ENCODE measurements at regions not wholly inside any gene's neighbourhood (a gene's known extent, or its start where the extent isn't known, plus 50 kb on each side); places are given as distances from the start of the nearest gene placed in this dataset. TPM values are rescaled to one million over a fixed set of nuclear protein-coding genes. Genes with fewer than 3 reads are reported as not detected.
"Not testable (repeated sequence)": the region's sequence is repeated elsewhere in the genome, so short reads cannot be mapped to it uniquely, and the experiment has no call there.

DNA sequence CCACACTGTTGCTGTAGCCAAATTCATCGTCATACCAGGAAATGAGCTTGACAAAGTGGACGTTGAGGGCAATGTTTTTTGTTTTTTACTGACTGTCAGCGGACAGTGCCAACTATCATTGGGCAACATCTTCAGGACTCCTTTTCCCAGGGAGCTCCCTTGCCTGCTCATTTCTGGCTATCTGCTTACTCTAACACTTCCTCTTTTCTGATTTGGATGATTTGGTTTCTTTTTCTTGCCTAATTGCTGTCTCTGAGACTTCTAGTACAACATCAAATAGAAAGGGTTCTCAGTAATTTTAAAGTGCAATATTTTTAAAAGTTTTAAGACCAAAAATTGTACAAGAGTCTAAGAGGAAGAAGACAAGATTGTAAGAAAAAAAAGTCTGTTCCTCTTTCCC is 92.0 kb upstream of the KLHL4 start:
- DNase-seq: no peak
- no peaks in the 10 kb centered on the region for H4K20me1 ChIP-seq (ENCODE audit: insufficient read depth)
- in situ Hi-C loops (cut with MboI): no loop called here

DNA sequence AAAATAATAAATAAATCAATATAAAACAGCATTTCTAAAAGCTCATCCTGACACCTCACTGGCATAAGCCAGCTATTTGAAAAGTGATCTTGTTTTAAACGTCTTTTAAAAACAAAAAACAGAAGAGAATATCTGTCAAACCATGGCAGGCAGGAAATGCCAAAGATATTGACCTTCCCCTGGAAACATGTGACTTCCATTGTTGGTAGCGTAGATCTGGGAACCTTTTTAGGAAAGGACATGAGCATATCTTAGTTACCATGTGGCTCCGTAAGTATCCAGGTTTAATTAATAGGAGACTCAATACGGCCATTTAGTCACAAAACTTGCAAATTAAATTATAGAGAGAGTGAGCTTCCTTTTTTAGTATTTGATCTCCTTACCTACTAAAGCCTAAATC is 83.0 kb upstream of the KLHL4 start:
- in situ Hi-C loops (cut with MboI): no loop called here
- H3K4me2 ChIP-seq (ENCODE audit: unreplicated experiment): no peak overlapping the region
- no peak overlapping the region for H3K27ac ChIP-seq
- no peak overlapping the region for H2AFZ ChIP-seq
- H3K79me2 ChIP-seq (ENCODE audit: insufficient read depth): no peaks in the 10 kb centered on the region
- no peaks in the 10 kb centered on the region for H3K36me3 ChIP-seq (ENCODE audit: low read depth)
- H3K4me3 ChIP-seq: no peak overlapping the region
- H4K20me1 ChIP-seq (ENCODE audit: insufficient read depth): no peaks in the 10 kb centered on the region
- WGBS, 2 experiments (ENCODE audit: low coverage in 1 of 2, low lambda C conversion rate in 2 of 2, missing lambda C conversion rate in 2 of 2): 15 to 23% methylated on average over 4 of the region's 4 CpGs
- H3K4me1 ChIP-seq (ENCODE audit: insufficient read depth): no peaks in the 10 kb centered on the region
- no peak for DNase-seq
- H3K9ac ChIP-seq: no peak overlapping the region
- no peaks in the 10 kb centered on the region for H3K27me3 ChIP-seq (replicated peaks; ENCODE audit: insufficient read depth)
- TF ChIP-seq EZH2 (IDR thresholded peaks at IDR 0.05; ENCODE audit: insufficient read depth, poor library complexity, severe bottlenecking): no peak
- H3K9me3 ChIP-seq (ENCODE audit: low read depth): no peaks in the 10 kb centered on the region
- no peaks in the 10 kb centered on the region for H3F3A ChIP-seq (ENCODE audit: insufficient read depth)
- H3K9me2 ChIP-seq (ENCODE audit: insufficient read depth): no peaks in the 10 kb centered on the region

More for the DNA sequence above, 92.0 kb upstream of the KLHL4 start:
- Histone ChIP-seq H3K9ac (no peak overlapping the region), H3K4me3 (no peak overlapping the region), H3K4me2 (ENCODE audit: unreplicated experiment) (no peak overlapping the region), H3K9me2 (ENCODE audit: insufficient read depth) (no peaks in the 10 kb centered on the region), H3K36me3 (ENCODE audit: low read depth) (no peaks in the 10 kb centered on the region), H3F3A (ENCODE audit: insufficient read depth) (no peaks in the 10 kb centered on the region), H3K79me2 (ENCODE audit: insufficient read depth) (no peaks in the 10 kb centered on the region), H3K27ac (no peak overlapping the region), H3K9me3 (ENCODE audit: low read depth) (no peaks in the 10 kb centered on the region), H2AFZ (no peak overlapping the region), H3K27me3 (replicated peaks; ENCODE audit: insufficient read depth) (no peaks in the 10 kb centered on the region), H3K4me1 (ENCODE audit: insufficient read depth) (no peaks in the 10 kb centered on the region)
- WGBS, 2 experiments (ENCODE audit: low coverage in 1 of 2, low lambda C conversion rate in 2 of 2, missing lambda C conversion rate in 2 of 2): 27 to 28% methylated on average over 3 of the region's 3 CpGs
- TF ChIP-seq EZH2phosphoT487 (IDR thresholded peaks at IDR 0.05; ENCODE audit: insufficient read depth, low read depth): no peak
- no peak for TF ChIP-seq EZH2 (IDR thresholded peaks at IDR 0.05; ENCODE audit: insufficient read depth, poor library complexity, severe bottlenecking)

DNA sequence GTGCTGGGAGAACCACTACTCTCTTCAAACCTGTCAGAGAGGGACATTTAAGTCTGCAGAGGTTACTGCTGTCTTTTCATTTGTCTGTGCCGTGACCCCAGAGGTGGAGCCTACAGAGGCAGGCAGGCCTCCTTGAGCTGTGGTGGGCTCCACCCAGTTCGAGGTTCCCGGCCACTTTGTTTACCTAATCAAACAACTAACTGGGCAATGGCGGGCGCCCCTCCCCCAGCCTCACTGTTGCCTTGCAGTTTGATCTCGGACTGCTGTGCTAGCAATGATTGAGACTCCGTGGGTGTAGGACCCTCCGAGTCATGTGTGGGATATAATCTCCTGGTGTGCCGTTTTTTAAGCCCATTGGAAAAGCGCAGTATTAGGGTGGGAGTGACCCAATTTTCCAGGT is 69.0 kb upstream of the KLHL4 start:
- H3K4me1 ChIP-seq (ENCODE audit: insufficient read depth); H3K9me2 ChIP-seq (ENCODE audit: insufficient read depth); H3K36me3 ChIP-seq (ENCODE audit: low read depth); H2AFZ ChIP-seq; H3K27me3 ChIP-seq (replicated peaks; ENCODE audit: insufficient read depth); DNase-seq; H3K4me3 ChIP-seq; in situ Hi-C loops (cut with MboI); H3K9me3 ChIP-seq (ENCODE audit: low read depth); H3K4me2 ChIP-seq (ENCODE audit: unreplicated experiment); H3K79me2 ChIP-seq (ENCODE audit: insufficient read depth); H3F3A ChIP-seq (ENCODE audit: insufficient read depth); H4K20me1 ChIP-seq (ENCODE audit: insufficient read depth); H3K9ac ChIP-seq; H3K27ac ChIP-seq: not testable (repeated sequence)
- WGBS, 2 experiments (ENCODE audit: low coverage in 1 of 2, low lambda C conversion rate in 2 of 2, missing lambda C conversion rate in 2 of 2): 50 to 72% methylated on average over 8 to 10 of the region's 10 CpGs

DNA sequence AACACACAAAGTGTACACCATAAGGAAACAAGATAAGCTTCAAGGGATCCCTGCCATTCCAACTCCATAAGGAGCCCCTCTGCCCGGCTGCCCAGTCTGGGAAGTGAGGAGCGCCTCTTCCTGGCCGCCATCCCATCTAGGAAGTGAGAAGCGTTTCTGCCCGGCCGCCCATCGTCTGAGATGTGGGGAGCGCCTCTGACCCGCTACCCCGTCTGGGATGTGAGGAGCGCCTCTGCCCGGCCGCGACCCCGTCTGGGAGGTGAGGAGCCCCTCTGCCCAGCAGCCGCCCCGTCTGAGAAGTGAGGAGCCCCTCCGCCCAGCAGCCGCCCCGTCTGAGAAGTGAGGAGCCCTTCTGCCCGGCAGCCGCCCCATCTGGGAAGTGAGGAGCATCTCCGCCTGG is 51.8 kb upstream of the KLHL4 start:
- H3K27ac ChIP-seq; H3K9me2 ChIP-seq (ENCODE audit: insufficient read depth); in situ Hi-C loops (cut with MboI); H3K79me2 ChIP-seq (ENCODE audit: insufficient read depth); H3K36me3 ChIP-seq (ENCODE audit: low read depth); H3K4me2 ChIP-seq (ENCODE audit: unreplicated experiment); H3K9ac ChIP-seq; DNase-seq; H3F3A ChIP-seq (ENCODE audit: insufficient read depth); H3K4me1 ChIP-seq (ENCODE audit: insufficient read depth); H4K20me1 ChIP-seq (ENCODE audit: insufficient read depth); H3K27me3 ChIP-seq (replicated peaks; ENCODE audit: insufficient read depth); H3K9me3 ChIP-seq (ENCODE audit: low read depth); H2AFZ ChIP-seq; H3K4me3 ChIP-seq: not testable (repeated sequence)
- 0 to 11% methylated on average over 1 to 5 of the region's 23 CpGs for WGBS, 2 experiments (ENCODE audit: low coverage in 1 of 2, low lambda C conversion rate in 2 of 2, missing lambda C conversion rate in 2 of 2)

Small RNA genes lying in the stretch of these regions (small RNA-seq; reads per million reads assigned to genes)
- not detected for gene Z96811.1 (ENCODE audit: low read depth, low replicate concordance)
